ENCODE measurements at regions not wholly inside any gene's neighbourhood (a gene's known extent, or its start where the extent isn't known, plus 50 kb on each side); places are given as distances from the start of the nearest gene placed in this dataset.

DNA sequence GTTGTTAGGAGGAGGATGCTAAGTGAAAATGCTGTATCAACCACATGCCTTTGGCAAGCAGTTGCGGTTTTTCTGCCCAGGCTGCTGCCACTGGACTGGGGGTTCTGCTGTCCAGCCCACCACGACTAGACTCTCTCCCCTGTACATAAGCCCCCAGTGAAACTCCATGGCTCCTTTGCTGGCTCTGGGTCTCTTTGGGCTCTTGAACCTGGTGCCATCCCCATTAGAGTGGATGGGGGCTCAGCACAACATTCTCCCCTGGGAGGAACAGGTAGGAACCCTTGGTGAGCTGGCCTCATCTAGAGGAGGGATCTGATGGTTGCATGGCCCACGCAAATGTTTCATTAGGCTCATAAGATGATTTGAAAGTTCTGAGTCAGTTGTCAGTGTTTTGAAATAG, 204.8 kb upstream of the KCNG1 start:
- Histone ChIP-seq H3K4me1 (no peaks in the 10 kb centered on the region), H3K27me3 (ENCODE audit: insufficient read depth in 3 of 3, low read length in 2 of 3) (peaks cover 0 to 7% (median 3%) of the 10 kb centered on the region in 3 donors), H3K9me3 (no peaks in the 10 kb centered on the region), H3K36me3 (ENCODE audit: insufficient read depth in 1 of 2, low read depth in 1 of 2) (no peaks in the 10 kb centered on the region), H3K27ac (no peak overlapping the region), H3K4me3 (no peak overlapping the region)
- DNase-seq, result no peak
- WGBS, 3 donors, result 68 to 81% (median 70%) methylated on average over 3 of the region's 3 CpGs
- intact Hi-C loops (cut with DNase I), result no loop called here
- no peak for ATAC-seq
- TF ChIP-seq, protein P1, sequence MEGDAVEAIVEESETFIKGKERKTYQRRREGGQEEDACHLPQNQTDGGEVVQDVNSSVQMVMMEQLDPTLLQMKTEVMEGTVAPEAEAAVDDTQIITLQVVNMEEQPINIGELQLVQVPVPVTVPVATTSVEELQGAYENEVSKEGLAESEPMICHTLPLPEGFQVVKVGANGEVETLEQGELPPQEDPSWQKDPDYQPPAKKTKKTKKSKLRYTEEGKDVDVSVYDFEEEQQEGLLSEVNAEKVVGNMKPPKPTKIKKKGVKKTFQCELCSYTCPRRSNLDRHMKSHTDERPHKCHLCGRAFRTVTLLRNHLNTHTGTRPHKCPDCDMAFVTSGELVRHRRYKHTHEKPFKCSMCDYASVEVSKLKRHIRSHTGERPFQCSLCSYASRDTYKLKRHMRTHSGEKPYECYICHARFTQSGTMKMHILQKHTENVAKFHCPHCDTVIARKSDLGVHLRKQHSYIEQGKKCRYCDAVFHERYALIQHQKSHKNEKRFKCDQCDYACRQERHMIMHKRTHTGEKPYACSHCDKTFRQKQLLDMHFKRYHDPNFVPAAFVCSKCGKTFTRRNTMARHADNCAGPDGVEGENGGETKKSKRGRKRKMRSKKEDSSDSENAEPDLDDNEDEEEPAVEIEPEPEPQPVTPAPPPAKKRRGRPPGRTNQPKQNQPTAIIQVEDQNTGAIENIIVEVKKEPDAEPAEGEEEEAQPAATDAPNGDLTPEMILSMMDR (IDR thresholded peaks at IDR 0.05), result no peak

DNA sequence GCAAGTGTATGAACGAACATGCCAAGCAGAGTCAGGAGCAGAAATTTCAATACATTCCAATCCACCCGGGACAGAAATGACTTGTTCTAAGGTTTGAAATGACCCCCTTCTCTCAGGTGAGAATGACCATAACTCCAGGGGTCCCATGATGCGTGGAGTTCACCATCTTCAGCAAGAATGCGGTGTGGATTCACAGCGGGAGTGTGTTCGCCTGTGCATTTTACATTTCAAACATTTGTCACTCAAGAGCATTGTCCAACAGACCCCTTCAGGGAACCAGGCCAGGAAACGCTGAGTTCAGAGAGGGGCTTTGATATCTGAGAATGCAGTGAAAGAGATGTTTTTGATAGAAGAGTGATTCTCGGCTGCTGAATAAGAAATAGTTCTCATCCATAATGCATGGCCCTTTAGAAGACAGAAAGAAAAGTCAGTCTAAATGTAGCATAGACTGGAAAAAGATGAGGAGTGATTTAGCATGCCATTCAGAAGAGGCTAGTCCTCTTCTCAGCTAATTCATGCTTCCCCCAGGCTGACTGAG, 200.3 kb upstream of the KCNG1 start:
- no peaks in the 10 kb centered on the region for H3K36me3 ChIP-seq (ENCODE audit: insufficient read depth in 1 of 2, low read depth in 1 of 2)
- TF ChIP-seq, protein P1 (IDR thresholded peaks at IDR 0.05), result no peak
- no peaks in the 10 kb centered on the region for H3K9me3 ChIP-seq
- intact Hi-C loops (cut with DNase I), result loop anchor here in 1 of 2 donors (5.0 kb wide), 1 partner anchor 84 kb away; no protein-coding TSS in a partner anchor
- H3K27me3 ChIP-seq (ENCODE audit: insufficient read depth in 3 of 3, low read length in 2 of 3), result peaks cover 0 to 36% (median 15%) of the 10 kb centered on the region in 3 donors
- ATAC-seq (no peak), DNase-seq (no peak)
- no peak overlapping the region for H3K4me3 ChIP-seq
- no peaks in the 10 kb centered on the region for H3K4me1 ChIP-seq
- no peak overlapping the region for H3K27ac ChIP-seq
- 36 to 50% (median 43%) methylated on average over 8 of the region's 8 CpGs for WGBS, 3 donors

DNA sequence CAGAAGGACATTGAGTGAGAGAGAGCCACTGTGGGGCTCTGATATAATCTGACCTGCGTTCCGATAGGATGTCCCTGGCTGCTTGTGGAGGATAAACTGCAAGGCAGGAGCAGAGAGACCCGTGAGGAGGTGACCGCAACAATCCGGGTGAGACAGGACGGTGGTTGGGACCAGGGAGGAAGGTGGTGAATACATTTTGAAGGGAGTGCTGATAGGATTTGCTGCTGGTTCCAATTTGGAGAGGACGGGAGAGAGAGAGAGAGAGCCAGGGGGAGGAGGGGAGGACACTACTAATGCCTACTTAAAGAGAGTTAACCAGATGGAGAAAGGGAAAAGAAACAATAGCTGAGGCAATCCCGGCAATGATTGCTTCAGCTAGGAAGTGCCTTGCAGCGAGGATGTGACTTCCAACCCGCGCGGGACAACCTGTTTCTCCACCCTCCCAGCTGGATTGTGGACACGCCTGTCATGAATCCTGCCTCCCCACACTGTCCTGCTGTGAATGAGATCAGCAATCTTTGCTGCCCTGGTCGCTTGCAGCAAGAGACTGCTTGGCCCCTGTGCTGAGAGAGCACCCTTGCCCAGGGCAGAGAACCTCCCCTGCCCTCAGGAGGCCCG, 199.0 kb upstream of the KCNG1 start:
- intact Hi-C loops (cut with DNase I), result loop anchor here in 1 of 2 donors (5.0 kb wide), 1 partner anchor 85 kb away; no protein-coding TSS in a partner anchor
- TF ChIP-seq, protein P1 (IDR thresholded peaks at IDR 0.05), result no peak
- 14 to 21% (median 15%) methylated on average over 15 of the region's 15 CpGs for WGBS, 3 donors
- no peaks in the 10 kb centered on the region for H3K4me1 ChIP-seq
- ATAC-seq (peak in 2 of 4 donors; percentile 52), DNase-seq (peak; percentile 34 to 61)
- no peak overlapping the region for H3K27ac ChIP-seq
- peaks cover 0 to 44% (median 15%) of the 10 kb centered on the region in 3 donors for H3K27me3 ChIP-seq (ENCODE audit: insufficient read depth in 3 of 3, low read length in 2 of 3)
- no peaks in the 10 kb centered on the region for H3K36me3 ChIP-seq (ENCODE audit: insufficient read depth in 1 of 2, low read depth in 1 of 2)
- H3K9me3 ChIP-seq, result no peaks in the 10 kb centered on the region
- no peak overlapping the region for H3K4me3 ChIP-seq

GRCh38 chr20:51221103-51221502, 198.2 kb upstream of the KCNG1 start:
- intact Hi-C loops (cut with DNase I), result loop anchor here in 1 of 2 donors (5.0 kb wide), 1 partner anchor 86 kb away; no protein-coding TSS in a partner anchor
- H3K27ac ChIP-seq, result no peak overlapping the region
- H3K9me3 ChIP-seq, result no peaks in the 10 kb centered on the region
- no peaks in the 10 kb centered on the region for H3K36me3 ChIP-seq (ENCODE audit: insufficient read depth in 1 of 2, low read depth in 1 of 2)
- H3K4me3 ChIP-seq, result no peak overlapping the region
- TF ChIP-seq, protein P1 (IDR thresholded peaks at IDR 0.05), result no peak
- H3K4me1 ChIP-seq, result no peaks in the 10 kb centered on the region
- WGBS, 3 donors, result 94 to 96% (median 94%) methylated on average over 4 of the region's 4 CpGs
- DNase-seq (no peak), ATAC-seq (no peak)
- H3K27me3 ChIP-seq (ENCODE audit: insufficient read depth in 3 of 3, low read length in 2 of 3), result peaks cover 0 to 44% (median 15%) of the 10 kb centered on the region in 3 donors
